GM19240 (cell line): ENCODE measurements at regions not wholly inside any gene's neighbourhood (a gene's known extent, or its start where the extent isn't known, plus 50 kb on each side); places are given as distances from the start of the nearest gene placed in this dataset.

Source experiments
- DNase-seq: peaks from one replicate; pipeline ENCODE4 v3.0.0; 2011; ENCODE audit warnings: low spot score; ENCODE audit not compliant: insufficient read length

- DNase-seq: no peak
Measured at GRCh38 chr13:99911965-99912566, 59.5 kb downstream of the ZIC5 start.

GRCh38 chr13:99911069-99911964 is 60.2 kb downstream of the ZIC5 start:
- no peak for DNase-seq

- DNase-seq: no peak
Measured at GRCh38 chr13:99909836-99910619, 61.5 kb downstream of the ZIC5 start.

- no peak for DNase-seq
Measured at GRCh38 chr13:99909097-99909835, 62.3 kb downstream of the ZIC5 start.

- DNase-seq: no peak
Measured at GRCh38 chr13:99908140-99908803, 63.3 kb downstream of the ZIC5 start.

- DNase-seq: no peak
Measured at GRCh38 chr13:99907627-99908026, 63.9 kb downstream of the ZIC5 start.

GRCh38 chr13:99907038-99907437 is 64.5 kb downstream of the ZIC5 start:
- no peak for DNase-seq

- DNase-seq: no peak
Measured at GRCh38 chr13:99905814-99906213, 65.8 kb downstream of the ZIC5 start.

- DNase-seq: no peak
Measured at GRCh38 chr13:99905224-99905623, 66.3 kb downstream of the ZIC5 start.

GRCh38 chr13:99903140-99903539 is 68.4 kb downstream of the ZIC5 start:
- no peak for DNase-seq

- no peak for DNase-seq
Measured at GRCh38 chr13:99902657-99903056, 68.9 kb downstream of the ZIC5 start.

- no peak for DNase-seq
Measured at GRCh38 chr13:99900960-99901359, 70.6 kb downstream of the ZIC5 start.

- no peak for DNase-seq
Measured at GRCh38 chr13:99898421-99898820, 73.1 kb downstream of the ZIC5 start.

GRCh38 chr13:99897076-99897440 is 74.5 kb downstream of the ZIC5 start:
- DNase-seq: no peak

- no peak for DNase-seq
Measured at GRCh38 chr13:99896369-99897075, 75.0 kb downstream of the ZIC5 start.

GRCh38 chr13:99895444-99896368 is 75.9 kb downstream of the ZIC5 start:
- DNase-seq: no peak

GRCh38 chr13:99894840-99895443 is 76.6 kb downstream of the ZIC5 start:
- DNase-seq: no peak

- no peak for DNase-seq
Measured at GRCh38 chr13:99894105-99894839, 77.3 kb downstream of the ZIC5 start.
